T-helper 17 cell (primary cell): ENCODE measurements at regions not wholly inside any gene's neighbourhood (a gene's known extent, or its start where the extent isn't known, plus 50 kb on each side); places are given as distances from the start of the nearest gene placed in this dataset.
"Not testable (repeated sequence)": the region's sequence is repeated elsewhere in the genome, so short reads cannot be mapped to it uniquely, and the experiment has no call there.

Source experiments
- ATAC-seq: fragments of 150-1000 bp; cut with Tn5 transposase; 2 replicates; pipeline ENCODE4 v1.10.0; 2021; ENCODE audit warnings: mild to moderate bottlenecking, moderate library complexity
- DNase-seq, 3 donors: peaks; one replicate each; pipeline versions ENCODE4 v3.0.0 to v3.0.0-alpha.2; 2020 to 2021
- H3K9me3 ChIP-seq: one replicate; pipeline ENCODE4 v1.7.0; 2013; ENCODE audit warnings: low read length, mild to moderate bottlenecking; ENCODE audit not compliant: control insufficient read depth, poor library complexity, severe bottlenecking
- H3K27ac Mint-ChIP-seq: one replicate; pipeline ENCODE4 v1.8.0; 2022; ENCODE audit warnings: mild to moderate bottlenecking, moderate library complexity, mixed read lengths
- H3K27me3 Mint-ChIP-seq: one replicate; pipeline ENCODE4 v1.8.0; 2022; ENCODE audit warnings: mixed read lengths
- H3K36me3 Mint-ChIP-seq: one replicate; pipeline ENCODE4 v1.8.0; 2022; ENCODE audit warnings: low read depth, mixed read lengths
- H3K4me1 Mint-ChIP-seq: one replicate; pipeline ENCODE4 v1.8.0; 2022; ENCODE audit warnings: mild to moderate bottlenecking, mixed read lengths
- H3K4me3 Mint-ChIP-seq: one replicate; pipeline ENCODE4 v1.8.0; 2022; ENCODE audit warnings: mild to moderate bottlenecking, moderate library complexity, mixed read lengths

- H3K4me3 Mint-ChIP-seq = no peak overlapping the region
- peaks cover 4% of the 10 kb centered on the region for H3K27me3 Mint-ChIP-seq
- ATAC-seq (no peak), DNase-seq (no peak)
- H3K27ac Mint-ChIP-seq = no peak overlapping the region
- no peaks in the 10 kb centered on the region for H3K9me3 ChIP-seq
- H3K36me3 Mint-ChIP-seq = no peaks in the 10 kb centered on the region
- H3K4me1 Mint-ChIP-seq = no peaks in the 10 kb centered on the region
These were observed 223.9 kb downstream of the DUSP10 start for GRCh38 chr1:221517961-221518360.

DNA sequence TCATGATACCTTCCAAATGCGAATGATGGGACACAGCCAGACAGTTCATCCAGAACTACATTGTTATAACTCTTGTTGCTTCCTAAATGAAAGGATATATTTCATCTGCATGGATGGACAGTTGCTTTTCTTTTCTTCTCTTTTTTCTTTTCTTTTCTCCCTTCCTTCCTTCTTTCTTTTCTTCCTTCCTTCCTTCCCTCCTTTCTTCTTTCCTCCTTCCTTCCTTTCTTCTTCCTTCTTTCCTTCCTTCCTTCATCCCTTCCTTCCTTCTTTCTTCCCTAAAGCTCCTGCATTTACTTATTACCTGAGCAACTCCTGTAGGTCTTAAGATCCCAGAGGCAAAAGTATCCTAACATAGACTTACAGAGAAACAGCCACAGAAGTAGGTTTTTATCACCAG, 221.6 kb downstream of the DUSP10 start:
- ATAC-seq = no peak
- Mint-ChIP-seq H3K27ac (no peak overlapping the region), H3K27me3 (peaks cover 4% of the 10 kb centered on the region), H3K4me1 (no peaks in the 10 kb centered on the region), H3K36me3 (no peaks in the 10 kb centered on the region), H3K4me3 (no peak overlapping the region)
- no peaks in the 10 kb centered on the region for H3K9me3 ChIP-seq
- no peak for DNase-seq

DNA sequence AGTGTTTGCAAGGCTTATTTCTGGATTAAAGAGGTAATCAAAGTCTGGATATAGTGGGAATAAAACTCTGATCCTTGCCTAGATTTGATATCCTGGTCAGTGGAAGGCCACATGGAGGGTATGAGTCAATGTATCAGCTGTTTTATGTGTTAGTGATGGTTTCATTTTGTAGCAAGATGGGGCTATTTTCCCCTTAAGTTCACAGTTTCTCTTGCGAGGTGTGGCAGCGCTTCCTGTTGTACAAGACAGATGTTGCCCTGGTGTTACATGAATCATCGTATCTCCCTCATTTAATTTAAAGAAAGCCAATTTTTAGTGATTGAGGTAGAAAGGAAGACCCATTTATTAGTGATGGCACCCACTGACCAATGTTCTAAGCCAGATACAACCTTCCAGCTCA, 220.2 kb downstream of the DUSP10 start:
- Mint-ChIP-seq H3K36me3 (no peaks in the 10 kb centered on the region), H3K4me1 (no peaks in the 10 kb centered on the region), H3K27me3 (peaks cover 4% of the 10 kb centered on the region), H3K27ac (no peak overlapping the region), H3K4me3 (no peak overlapping the region)
- H3K9me3 ChIP-seq = no peaks in the 10 kb centered on the region
- DNase-seq (no peak), ATAC-seq (no peak)

GRCh38 chr1:221522529-221522940, 219.4 kb downstream of the DUSP10 start:
- H3K9me3 ChIP-seq = no peaks in the 10 kb centered on the region
- no peak for ATAC-seq
- H3K4me3 Mint-ChIP-seq = no peak overlapping the region
- no peak overlapping the region for H3K27ac Mint-ChIP-seq
- H3K27me3 Mint-ChIP-seq = peaks cover under 1% of the 10 kb centered on the region
- no peak for DNase-seq
- H3K4me1 Mint-ChIP-seq = no peaks in the 10 kb centered on the region
- H3K36me3 Mint-ChIP-seq = no peaks in the 10 kb centered on the region

DNA sequence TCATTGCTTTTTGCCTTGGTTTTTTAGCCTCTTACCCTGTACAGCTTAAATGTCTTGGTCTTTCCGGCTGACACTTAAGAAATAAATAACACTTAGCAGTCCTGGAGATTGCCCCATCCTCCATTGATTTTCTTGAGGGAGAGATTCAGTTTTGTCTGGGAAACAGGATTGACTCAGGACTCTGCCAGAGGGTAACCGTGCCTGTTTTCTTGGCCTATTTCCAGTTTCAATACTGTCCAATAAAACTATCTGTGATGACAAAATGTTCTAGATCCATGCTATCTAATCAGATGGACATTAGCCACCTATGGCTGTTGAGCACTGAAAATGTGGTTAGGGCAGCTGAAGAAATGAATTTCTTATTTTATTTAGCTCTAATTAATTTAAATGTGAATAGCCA, 216.1 kb downstream of the DUSP10 start:
- Mint-ChIP-seq H3K4me1 (no peaks in the 10 kb centered on the region), H3K27me3 (peaks cover 3% of the 10 kb centered on the region), H3K36me3 (no peaks in the 10 kb centered on the region), H3K27ac (no peak overlapping the region), H3K4me3 (no peak overlapping the region)
- no peak for ATAC-seq
- no peak for DNase-seq
- no peaks in the 10 kb centered on the region for H3K9me3 ChIP-seq

GRCh38 chr1:221527302-221527701, 214.6 kb downstream of the DUSP10 start:
- Mint-ChIP-seq H3K36me3 (no peaks in the 10 kb centered on the region), H3K4me1 (no peaks in the 10 kb centered on the region), H3K27me3 (peaks cover 18% of the 10 kb centered on the region), H3K27ac (no peak overlapping the region), H3K4me3 (no peak overlapping the region)
- ATAC-seq (no peak), DNase-seq (no peak)
- H3K9me3 ChIP-seq = no peaks in the 10 kb centered on the region

DNA sequence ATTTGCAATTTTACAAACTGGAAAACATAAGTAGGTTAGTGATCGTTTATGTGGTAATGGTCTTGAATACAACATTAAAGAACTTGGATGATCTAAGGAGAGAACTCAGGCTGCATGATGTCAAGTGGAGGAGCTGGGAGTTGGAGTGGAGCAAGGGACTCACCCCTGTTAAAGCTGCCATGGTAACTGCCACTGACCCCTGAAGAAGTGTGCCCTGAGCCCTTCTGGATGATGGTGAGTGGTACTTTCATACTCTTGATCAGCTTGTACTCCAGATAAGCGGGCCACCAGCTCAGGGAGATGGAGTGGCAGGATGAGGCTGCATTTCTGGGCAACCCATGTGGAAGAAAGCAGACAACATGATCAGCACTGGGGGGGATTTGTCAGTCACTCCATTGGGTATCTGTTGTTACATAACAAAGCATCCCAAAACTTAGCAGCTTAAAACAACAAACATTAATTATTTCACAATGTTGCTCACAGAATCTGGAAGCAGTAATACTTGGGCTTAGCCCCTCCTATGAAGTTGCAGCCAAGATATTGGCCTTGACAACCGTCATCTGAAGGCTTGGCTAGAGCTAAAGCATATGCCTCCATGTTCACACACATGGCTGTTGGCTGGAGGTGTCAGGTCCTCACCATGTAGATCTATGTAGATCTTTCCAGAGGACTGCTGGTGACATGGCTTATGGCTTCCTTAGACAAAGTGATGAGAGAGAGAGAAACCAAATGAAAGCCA, 213.8 kb downstream of the DUSP10 start:
- no peak overlapping the region for H3K27ac Mint-ChIP-seq
- H3K27me3 Mint-ChIP-seq = peaks cover 24% of the 10 kb centered on the region
- H3K4me3 Mint-ChIP-seq = no peak overlapping the region
- H3K36me3 Mint-ChIP-seq = no peaks in the 10 kb centered on the region
- DNase-seq (no peak), ATAC-seq (no peak)
- H3K4me1 Mint-ChIP-seq = no peaks in the 10 kb centered on the region
- no peaks in the 10 kb centered on the region for H3K9me3 ChIP-seq

GRCh38 chr1:221530159-221530558, 211.7 kb downstream of the DUSP10 start:
- not testable (repeated sequence) for H3K27ac Mint-ChIP-seq, H3K36me3 Mint-ChIP-seq, DNase-seq, ATAC-seq, H3K9me3 ChIP-seq, H3K4me3 Mint-ChIP-seq, H3K4me1 Mint-ChIP-seq
- H3K27me3 Mint-ChIP-seq = peaks cover 36% of the 10 kb centered on the region

DNA sequence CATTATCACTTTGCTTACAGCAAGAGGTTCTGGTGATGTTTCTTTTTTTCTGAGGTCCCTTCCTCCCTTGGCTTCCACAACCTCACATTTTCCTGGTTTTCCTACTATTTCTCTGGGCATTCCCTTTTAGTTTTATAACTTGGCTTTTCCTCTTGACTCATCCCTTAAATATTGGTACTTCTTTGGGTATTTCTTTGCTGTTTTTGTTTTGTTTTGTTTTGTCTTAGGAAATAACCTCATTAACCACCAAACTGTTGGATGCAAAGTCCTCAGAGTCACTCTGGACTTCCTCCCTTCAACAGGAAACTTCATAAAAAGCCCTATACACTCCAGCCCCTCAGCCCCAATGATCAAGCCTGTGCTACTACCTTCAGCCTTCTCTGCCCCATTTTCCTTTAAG, 211.1 kb downstream of the DUSP10 start:
- H3K9me3 ChIP-seq = no peaks in the 10 kb centered on the region
- no peaks in the 10 kb centered on the region for H3K4me1 Mint-ChIP-seq
- no peaks in the 10 kb centered on the region for H3K36me3 Mint-ChIP-seq
- peaks cover 42% of the 10 kb centered on the region for H3K27me3 Mint-ChIP-seq
- ATAC-seq (no peak), DNase-seq (no peak)
- H3K4me3 Mint-ChIP-seq = no peak overlapping the region
- no peak overlapping the region for H3K27ac Mint-ChIP-seq

GRCh38 chr1:221532071-221532773, 209.7 kb downstream of the DUSP10 start:
- H3K27me3 Mint-ChIP-seq = peaks cover 55% of the 10 kb centered on the region
- no peak overlapping the region for H3K4me3 Mint-ChIP-seq
- no peaks in the 10 kb centered on the region for H3K36me3 Mint-ChIP-seq
- no peaks in the 10 kb centered on the region for H3K9me3 ChIP-seq
- ATAC-seq (no peak), DNase-seq (no peak)
- no peaks in the 10 kb centered on the region for H3K4me1 Mint-ChIP-seq
- H3K27ac Mint-ChIP-seq = no peak overlapping the region

GRCh38 chr1:221541296-221541695, 200.6 kb downstream of the DUSP10 start:
- no peaks in the 10 kb centered on the region for H3K4me1 Mint-ChIP-seq
- no peak overlapping the region for H3K4me3 Mint-ChIP-seq
- H3K27ac Mint-ChIP-seq = peak overlapping the region; percentile 43
- no peak for ATAC-seq
- peaks cover 2% of the 10 kb centered on the region for H3K36me3 Mint-ChIP-seq
- H3K9me3 ChIP-seq = no peaks in the 10 kb centered on the region
- peaks cover 57% of the 10 kb centered on the region for H3K27me3 Mint-ChIP-seq
- no peak for DNase-seq

- H3K9me3 ChIP-seq = no peaks in the 10 kb centered on the region
- Mint-ChIP-seq H3K4me3 (no peak overlapping the region), H3K4me1 (no peaks in the 10 kb centered on the region), H3K27me3 (peaks cover 34% of the 10 kb centered on the region), H3K27ac (no peak overlapping the region), H3K36me3 (peaks cover 2% of the 10 kb centered on the region)
- ATAC-seq (no peak), DNase-seq (no peak)
These were observed 198.3 kb downstream of the DUSP10 start for GRCh38 chr1:221543529-221544120.

DNA sequence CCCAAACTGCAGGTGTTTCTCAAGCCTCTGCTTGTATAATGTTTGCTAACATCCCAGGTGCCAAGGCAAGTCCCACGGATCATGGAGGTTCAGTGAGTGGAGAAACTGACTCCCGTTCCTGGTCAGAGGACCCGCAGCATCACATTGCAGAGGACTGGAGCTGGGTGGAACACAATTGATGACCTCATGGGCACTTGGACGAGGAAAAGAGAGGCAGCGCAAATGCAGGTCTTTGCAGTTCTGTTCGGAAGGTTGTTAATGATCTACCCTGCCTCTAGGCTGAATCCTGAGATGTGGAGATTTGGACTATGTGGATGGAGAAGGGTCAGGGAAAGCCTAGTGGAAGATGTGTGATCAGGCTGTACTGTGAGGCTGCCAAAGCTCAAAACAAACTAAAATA, 192.9 kb downstream of the DUSP10 start:
- Mint-ChIP-seq H3K4me3 (no peak overlapping the region), H3K27ac (no peak overlapping the region), H3K36me3 (no peaks in the 10 kb centered on the region), H3K4me1 (peaks cover 2% of the 10 kb centered on the region), H3K27me3 (peaks cover 8% of the 10 kb centered on the region)
- ATAC-seq = no peak
- no peaks in the 10 kb centered on the region for H3K9me3 ChIP-seq
- DNase-seq = no peak
